A549 (cell line): ENCODE measurements at regions not wholly inside any gene's neighbourhood (a gene's known extent, or its start where the extent isn't known, plus 50 kb on each side); places are given as distances from the start of the nearest gene placed in this dataset.

ENCODE experiments used
- CEBPB ChIP-seq, 2 experiments: fragments of >200 bp in 1 of 2; sonication (Bioruptor Twin) in 1 of 2; formaldehyde crosslinking in 1 of 2; IDR thresholded peaks; 2 replicates each; pipeline ENCODE4 v1.6.1; 2012 to 2016
- CHD2 ChIP-seq: fragments of 150-350 bp; IDR thresholded peaks from 2 replicates; pipeline ENCODE4 v1.6.1; 2014; ENCODE audit warnings: low read length; ENCODE audit not compliant: partially characterized antibody
- CHD4 ChIP-seq: fragments of 200-600 bp; sonication (generic); IDR thresholded peaks from 2 replicates; pipeline ENCODE4 v1.6.1; 2016; ENCODE audit warnings: antibody characterized with exemption, mild to moderate bottlenecking, borderline replicate concordance
- MAZ ChIP-seq: fragments of 150-350 bp; IDR thresholded peaks from 2 replicates; pipeline ENCODE4 v1.6.1; 2014; ENCODE audit warnings: antibody characterized with exemption, low read depth, low read length, borderline replicate concordance
- NFE2L2 ChIP-seq: fragments of 150-350 bp; conservative IDR thresholded peaks from 2 replicates; pipeline ENCODE4 v1.6.1; 2014; ENCODE audit warnings: low read length
- TF ChIP-seq, protein P1 (sequence below): fragments of >200 bp; sonication (Bioruptor Twin); formaldehyde crosslinking; IDR thresholded peaks from 3 replicates; pipeline ENCODE4 v1.5.1; 2016
- TF ChIP-seq, protein P2 (sequence below): IDR thresholded peaks from 2 replicates; pipeline ENCODE4 v1.6.1; 2012

DNA sequence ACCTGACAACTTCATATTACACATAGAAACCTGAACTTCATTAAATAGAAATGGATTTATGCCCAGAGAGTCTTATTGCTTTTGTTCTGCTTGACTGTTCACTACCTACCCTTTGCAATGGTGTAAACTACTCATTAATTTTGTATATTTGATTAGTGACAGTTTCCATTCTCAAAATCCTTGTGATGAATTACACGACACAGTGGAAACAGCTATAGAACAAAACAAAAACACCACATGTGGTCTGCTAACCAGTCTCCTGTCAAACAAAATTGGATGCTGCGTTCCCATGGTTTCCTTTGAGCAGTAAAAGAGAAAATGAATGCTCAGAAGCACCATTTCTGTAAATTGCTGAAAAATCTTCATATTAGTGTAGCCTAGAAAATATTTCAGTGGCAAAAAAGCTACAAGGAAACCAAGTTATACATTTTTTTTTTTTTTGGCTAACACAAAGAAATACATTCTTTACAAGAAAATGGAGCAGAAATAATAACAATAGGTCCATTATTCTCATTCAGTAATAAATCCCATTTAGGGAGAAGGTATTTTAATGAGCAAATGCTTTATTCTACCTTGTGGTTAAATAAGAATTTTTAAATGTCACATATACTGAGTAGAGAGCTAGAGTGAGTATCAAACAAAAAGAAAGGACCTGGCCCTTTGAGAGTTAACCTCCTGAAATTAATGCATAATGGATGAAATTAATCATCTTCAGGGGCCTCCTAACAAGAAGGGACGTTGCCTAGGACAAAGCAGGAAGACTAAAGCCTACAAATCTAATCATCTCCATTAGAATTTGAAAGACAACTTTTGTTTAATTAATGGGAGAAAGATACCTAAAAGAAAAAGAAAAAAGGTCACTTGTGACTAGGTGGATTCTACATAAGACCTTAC lies 355.1 kb upstream of the ZC3H15 start:
- TF ChIP-seq, protein P1, sequence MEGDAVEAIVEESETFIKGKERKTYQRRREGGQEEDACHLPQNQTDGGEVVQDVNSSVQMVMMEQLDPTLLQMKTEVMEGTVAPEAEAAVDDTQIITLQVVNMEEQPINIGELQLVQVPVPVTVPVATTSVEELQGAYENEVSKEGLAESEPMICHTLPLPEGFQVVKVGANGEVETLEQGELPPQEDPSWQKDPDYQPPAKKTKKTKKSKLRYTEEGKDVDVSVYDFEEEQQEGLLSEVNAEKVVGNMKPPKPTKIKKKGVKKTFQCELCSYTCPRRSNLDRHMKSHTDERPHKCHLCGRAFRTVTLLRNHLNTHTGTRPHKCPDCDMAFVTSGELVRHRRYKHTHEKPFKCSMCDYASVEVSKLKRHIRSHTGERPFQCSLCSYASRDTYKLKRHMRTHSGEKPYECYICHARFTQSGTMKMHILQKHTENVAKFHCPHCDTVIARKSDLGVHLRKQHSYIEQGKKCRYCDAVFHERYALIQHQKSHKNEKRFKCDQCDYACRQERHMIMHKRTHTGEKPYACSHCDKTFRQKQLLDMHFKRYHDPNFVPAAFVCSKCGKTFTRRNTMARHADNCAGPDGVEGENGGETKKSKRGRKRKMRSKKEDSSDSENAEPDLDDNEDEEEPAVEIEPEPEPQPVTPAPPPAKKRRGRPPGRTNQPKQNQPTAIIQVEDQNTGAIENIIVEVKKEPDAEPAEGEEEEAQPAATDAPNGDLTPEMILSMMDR = no peak
- no peak for TF ChIP-seq NFE2L2
- TF ChIP-seq CHD2 = no peak
- TF ChIP-seq, protein P2, sequence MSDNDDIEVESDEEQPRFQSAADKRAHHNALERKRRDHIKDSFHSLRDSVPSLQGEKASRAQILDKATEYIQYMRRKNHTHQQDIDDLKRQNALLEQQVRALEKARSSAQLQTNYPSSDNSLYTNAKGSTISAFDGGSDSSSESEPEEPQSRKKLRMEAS = no peak
- TF ChIP-seq CHD4 = no peak
- no peak for TF ChIP-seq CEBPB (IDR thresholded peaks at IDR 0.05)
- no peak for TF ChIP-seq MAZ
